ENCODE measurements at regions not wholly inside any gene's neighbourhood (a gene's known extent, or its start where the extent isn't known, plus 50 kb on each side); places are given as distances from the start of the nearest gene placed in this dataset.
"Not testable (repeated sequence)": the region's sequence is repeated elsewhere in the genome, so short reads cannot be mapped to it uniquely, and the experiment has no call there.

GRCh38 chr11:71172680-71173079 is 79.7 kb downstream of the SHANK2 start:
- no peak overlapping the region for H3K27ac Mint-ChIP-seq
- peaks cover 10% of the 10 kb centered on the region for H3K27me3 Mint-ChIP-seq
- no peak for ATAC-seq (ENCODE audit: low read depth)

GRCh38 chr11:71171576-71171975 is 80.8 kb downstream of the SHANK2 start:
- H3K27ac Mint-ChIP-seq, result no peak overlapping the region
- peaks cover 4% of the 10 kb centered on the region for H3K36me3 Mint-ChIP-seq
- H3K9me3 Mint-ChIP-seq, result peaks cover 5% of the 10 kb centered on the region
- ATAC-seq (ENCODE audit: low read depth) (no peak), DNase-seq (ENCODE audit: low spot score in 2 of 2) (no peak)
- peaks cover 10% of the 10 kb centered on the region for H3K27me3 Mint-ChIP-seq
- H3K4me3 Mint-ChIP-seq, result no peak overlapping the region
- no peaks in the 10 kb centered on the region for H3K4me1 Mint-ChIP-seq

More at GRCh38 chr11:71172680-71173079, 79.7 kb downstream of the SHANK2 start:
- Mint-ChIP-seq H3K4me3 (no peak overlapping the region), H3K36me3 (peaks cover 4% of the 10 kb centered on the region), H3K9me3 (peaks cover 5% of the 10 kb centered on the region), H3K4me1 (no peaks in the 10 kb centered on the region)
- no peak for DNase-seq (ENCODE audit: low spot score in 2 of 2)

GRCh38 chr11:71170624-71171423 is 81.6 kb downstream of the SHANK2 start:
- Mint-ChIP-seq H3K9me3 (peaks cover 3% of the 10 kb centered on the region), H3K27me3 (peaks cover 10% of the 10 kb centered on the region), H3K36me3 (peaks cover 4% of the 10 kb centered on the region), H3K27ac (no peak overlapping the region), H3K4me1 (no peaks in the 10 kb centered on the region), H3K4me3 (no peak overlapping the region)
- DNase-seq (ENCODE audit: low spot score in 2 of 2) (no peak), ATAC-seq (ENCODE audit: low read depth) (no peak)

GRCh38 chr11:71169313-71169712 is 83.1 kb downstream of the SHANK2 start:
- H3K36me3 Mint-ChIP-seq, result no peaks in the 10 kb centered on the region
- ATAC-seq (ENCODE audit: low read depth) (no peak), DNase-seq (ENCODE audit: low spot score in 2 of 2) (no peak)
- no peak overlapping the region for H3K27ac Mint-ChIP-seq
- H3K9me3 Mint-ChIP-seq, result no peaks in the 10 kb centered on the region
- peaks cover 4% of the 10 kb centered on the region for H3K27me3 Mint-ChIP-seq
- no peaks in the 10 kb centered on the region for H3K4me1 Mint-ChIP-seq
- H3K4me3 Mint-ChIP-seq, result no peak overlapping the region

GRCh38 chr11:71167814-71168213 is 84.6 kb downstream of the SHANK2 start:
- not testable (repeated sequence) for H3K9me3 Mint-ChIP-seq; DNase-seq (ENCODE audit: low spot score in 2 of 2); ATAC-seq (ENCODE audit: low read depth); H3K4me1 Mint-ChIP-seq; H3K27ac Mint-ChIP-seq; H3K4me3 Mint-ChIP-seq; H3K36me3 Mint-ChIP-seq; H3K27me3 Mint-ChIP-seq

- DNase-seq (ENCODE audit: low spot score in 2 of 2) (no peak), ATAC-seq (ENCODE audit: low read depth) (no peak)
- no peaks in the 10 kb centered on the region for H3K36me3 Mint-ChIP-seq
- no peaks in the 10 kb centered on the region for H3K27me3 Mint-ChIP-seq
- no peak overlapping the region for H3K4me3 Mint-ChIP-seq
- H3K4me1 Mint-ChIP-seq, result no peaks in the 10 kb centered on the region
- no peaks in the 10 kb centered on the region for H3K9me3 Mint-ChIP-seq
- H3K27ac Mint-ChIP-seq, result no peak overlapping the region
Observed at GRCh38 chr11:71165771-71166170, 86.6 kb downstream of the SHANK2 start.

- Mint-ChIP-seq H3K27me3 (peaks cover 2% of the 10 kb centered on the region), H3K27ac (no peak overlapping the region), H3K36me3 (no peaks in the 10 kb centered on the region), H3K4me3 (no peak overlapping the region), H3K9me3 (no peaks in the 10 kb centered on the region), H3K4me1 (no peaks in the 10 kb centered on the region)
- no peak for ATAC-seq (ENCODE audit: low read depth)
- no peak for DNase-seq (ENCODE audit: low spot score in 2 of 2)
Observed at GRCh38 chr11:71164621-71165020, 87.8 kb downstream of the SHANK2 start.

GRCh38 chr11:71164186-71164585 is 88.2 kb downstream of the SHANK2 start:
- Mint-ChIP-seq H3K27ac (no peak overlapping the region), H3K36me3 (no peaks in the 10 kb centered on the region), H3K9me3 (no peaks in the 10 kb centered on the region), H3K27me3 (peaks cover 2% of the 10 kb centered on the region), H3K4me3 (no peak overlapping the region), H3K4me1 (no peaks in the 10 kb centered on the region)
- no peak for ATAC-seq (ENCODE audit: low read depth)
- no peak for DNase-seq (ENCODE audit: low spot score in 2 of 2)

- DNase-seq (ENCODE audit: low spot score in 2 of 2) (no peak), ATAC-seq (ENCODE audit: low read depth) (no peak)
- Mint-ChIP-seq H3K4me3 (no peak overlapping the region), H3K4me1 (no peaks in the 10 kb centered on the region), H3K27me3 (peaks cover 2% of the 10 kb centered on the region), H3K36me3 (no peaks in the 10 kb centered on the region), H3K27ac (no peak overlapping the region), H3K9me3 (no peaks in the 10 kb centered on the region)
Observed at GRCh38 chr11:71163371-71163770, 89.0 kb downstream of the SHANK2 start.

GRCh38 chr11:71158936-71159335 is 93.4 kb downstream of the SHANK2 start:
- peaks cover 10% of the 10 kb centered on the region for H3K27me3 Mint-ChIP-seq

GRCh38 chr11:71157676-71158075 is 94.7 kb downstream of the SHANK2 start:
- H3K27ac Mint-ChIP-seq; DNase-seq (ENCODE audit: low spot score in 2 of 2); H3K4me1 Mint-ChIP-seq; H3K36me3 Mint-ChIP-seq; ATAC-seq (ENCODE audit: low read depth); H3K4me3 Mint-ChIP-seq; H3K9me3 Mint-ChIP-seq; H3K27me3 Mint-ChIP-seq: not testable (repeated sequence)

More at GRCh38 chr11:71158936-71159335, 93.4 kb downstream of the SHANK2 start:
- H3K27ac Mint-ChIP-seq, result no peak overlapping the region
- no peaks in the 10 kb centered on the region for H3K9me3 Mint-ChIP-seq
- no peak for DNase-seq (ENCODE audit: low spot score in 2 of 2)
- no peak for ATAC-seq (ENCODE audit: low read depth)
- H3K4me1 Mint-ChIP-seq, result no peaks in the 10 kb centered on the region
- no peaks in the 10 kb centered on the region for H3K36me3 Mint-ChIP-seq
- H3K4me3 Mint-ChIP-seq, result no peak overlapping the region

- H3K36me3 Mint-ChIP-seq, result no peaks in the 10 kb centered on the region
- H3K27ac Mint-ChIP-seq, result no peak overlapping the region
- DNase-seq (ENCODE audit: low spot score in 2 of 2), result no peak
- H3K27me3 Mint-ChIP-seq, result peaks cover 14% of the 10 kb centered on the region
- no peaks in the 10 kb centered on the region for H3K9me3 Mint-ChIP-seq
- ATAC-seq (ENCODE audit: low read depth), result no peak
- H3K4me3 Mint-ChIP-seq, result no peak overlapping the region
- no peaks in the 10 kb centered on the region for H3K4me1 Mint-ChIP-seq
Observed at GRCh38 chr11:71156301-71156700, 96.1 kb downstream of the SHANK2 start.

- peaks cover 15% of the 10 kb centered on the region for H3K27me3 Mint-ChIP-seq
- H3K27ac Mint-ChIP-seq, result no peak overlapping the region
- H3K9me3 Mint-ChIP-seq, result no peaks in the 10 kb centered on the region
- ATAC-seq (ENCODE audit: low read depth) (no peak), DNase-seq (ENCODE audit: low spot score in 2 of 2) (no peak)
- H3K4me3 Mint-ChIP-seq, result no peak overlapping the region
- no peaks in the 10 kb centered on the region for H3K36me3 Mint-ChIP-seq
- no peaks in the 10 kb centered on the region for H3K4me1 Mint-ChIP-seq
Observed at GRCh38 chr11:71155846-71156245, 96.5 kb downstream of the SHANK2 start.

- peaks cover 16% of the 10 kb centered on the region for H3K27me3 Mint-ChIP-seq
- ATAC-seq (ENCODE audit: low read depth) (no peak), DNase-seq (ENCODE audit: low spot score in 2 of 2) (no peak)
- H3K4me1 Mint-ChIP-seq, result no peaks in the 10 kb centered on the region
- peaks cover 4% of the 10 kb centered on the region for H3K9me3 Mint-ChIP-seq
- H3K36me3 Mint-ChIP-seq, result no peaks in the 10 kb centered on the region
- H3K27ac Mint-ChIP-seq, result no peak overlapping the region
- no peak overlapping the region for H3K4me3 Mint-ChIP-seq
Observed at GRCh38 chr11:71154261-71154805, 98.0 kb downstream of the SHANK2 start.

GRCh38 chr11:71153005-71153390 is 99.4 kb downstream of the SHANK2 start:
- H3K4me1 Mint-ChIP-seq, result no peaks in the 10 kb centered on the region
- H3K9me3 Mint-ChIP-seq, result peaks cover 4% of the 10 kb centered on the region
- DNase-seq (ENCODE audit: low spot score in 2 of 2) (no peak), ATAC-seq (ENCODE audit: low read depth) (no peak)
- H3K4me3 Mint-ChIP-seq, result no peak overlapping the region
- H3K27me3 Mint-ChIP-seq, result peaks cover 18% of the 10 kb centered on the region
- no peaks in the 10 kb centered on the region for H3K36me3 Mint-ChIP-seq
- H3K27ac Mint-ChIP-seq, result no peak overlapping the region

Measured in memory B cell (primary cell).